Stimulated activated naive B cell treated with anti-CD40 and anti-IgM and Interleukin-4, amounts not matched to agents 10 μg/mL and 1 μg/mL and 100 μg/mL, for 72 hours (primary cell): ENCODE measurements at regions not wholly inside any gene's neighbourhood (a gene's known extent, or its start where the extent isn't known, plus 50 kb on each side); places are given as distances from the start of the nearest gene placed in this dataset.

ENCODE experiments used
- ATAC-seq, 2 donors: fragments of 150-1000 bp; cut with Tn5 transposase; replicated peaks; 2 replicates each; pipeline ENCODE4 v1.10.0; 2021; ENCODE audit warnings: moderate library complexity in 1 of 2
- DNase-seq: peaks from one replicate; pipeline ENCODE4 v3.0.0; 2021
- H3K27ac Mint-ChIP-seq: one replicate; pipeline ENCODE4 v1.8.0; 2022; ENCODE audit warnings: mild to moderate bottlenecking, mixed read lengths
- H3K27me3 Mint-ChIP-seq, 2 donors: one replicate each; pipeline ENCODE4 v1.8.0; 2022; ENCODE audit warnings: mixed read lengths in 2 of 2
- H3K36me3 Mint-ChIP-seq, 2 donors: one replicate each; pipeline ENCODE4 v1.8.0; 2022; ENCODE audit warnings: mixed read lengths in 2 of 2, mild to moderate bottlenecking in 1 of 2
- H3K4me1 Mint-ChIP-seq, 2 donors: one replicate each; pipeline ENCODE4 v1.8.0; 2022; ENCODE audit warnings: mixed read lengths in 2 of 2, mild to moderate bottlenecking in 1 of 2
- H3K4me3 Mint-ChIP-seq, 2 donors: one replicate each; pipeline ENCODE4 v1.8.0; 2022; ENCODE audit warnings: mild to moderate bottlenecking in 2 of 2, mixed read lengths in 2 of 2, moderate library complexity in 1 of 2
- H3K9me3 Mint-ChIP-seq, 2 donors: one replicate each; pipeline ENCODE4 v1.8.0; 2022; ENCODE audit warnings: mixed read lengths in 2 of 2, mild to moderate bottlenecking in 1 of 2

- H3K36me3 Mint-ChIP-seq: peaks cover 10 to 16% of the 10 kb centered on the region in 2 donors
- H3K27ac Mint-ChIP-seq: no peak overlapping the region
- ATAC-seq (no peak), DNase-seq (no peak)
- H3K4me1 Mint-ChIP-seq: peaks cover 21 to 31% of the 10 kb centered on the region in 2 donors
- no peak overlapping the region for H3K4me3 Mint-ChIP-seq
- peaks cover 5% of the 10 kb centered on the region in 2 donors for H3K9me3 Mint-ChIP-seq
- H3K27me3 Mint-ChIP-seq: no peaks in the 10 kb centered on the region
Observed at GRCh38 chr9:4921449-4921848, 63.6 kb upstream of the JAK2 start.

- H3K27ac Mint-ChIP-seq: no peak overlapping the region
- peaks cover 5% of the 10 kb centered on the region in 2 donors for H3K9me3 Mint-ChIP-seq
- H3K36me3 Mint-ChIP-seq: peaks cover 10 to 16% of the 10 kb centered on the region in 2 donors
- no peak overlapping the region for H3K4me3 Mint-ChIP-seq
- DNase-seq (no peak), ATAC-seq (no peak)
- H3K4me1 Mint-ChIP-seq: peaks cover 24 to 38% of the 10 kb centered on the region in 2 donors
- H3K27me3 Mint-ChIP-seq: no peaks in the 10 kb centered on the region
Observed at GRCh38 chr9:4922101-4922500, 63.0 kb upstream of the JAK2 start.

- H3K4me3 Mint-ChIP-seq: no peak overlapping the region
- H3K4me1 Mint-ChIP-seq: peaks cover 26 to 41% of the 10 kb centered on the region in 2 donors
- H3K9me3 Mint-ChIP-seq: peaks cover 5% of the 10 kb centered on the region in 2 donors
- no peak for ATAC-seq
- no peaks in the 10 kb centered on the region for H3K27me3 Mint-ChIP-seq
- no peak for DNase-seq
- H3K27ac Mint-ChIP-seq: no peak overlapping the region
- H3K36me3 Mint-ChIP-seq: peaks cover 10 to 15% of the 10 kb centered on the region in 2 donors
Observed at GRCh38 chr9:4922730-4923129, 62.3 kb upstream of the JAK2 start.

- ATAC-seq (no peak), DNase-seq (no peak)
- Mint-ChIP-seq H3K27ac (no peak overlapping the region), H3K36me3 (peaks cover 10 to 11% of the 10 kb centered on the region in 2 donors), H3K27me3 (no peaks in the 10 kb centered on the region), H3K9me3 (peaks cover 5% of the 10 kb centered on the region in 2 donors), H3K4me3 (no peak overlapping the region), H3K4me1 (peaks cover 26 to 41% of the 10 kb centered on the region in 2 donors)
Observed at GRCh38 chr9:4923141-4923540, 61.9 kb upstream of the JAK2 start.

- H3K36me3 Mint-ChIP-seq: peaks cover 10 to 11% of the 10 kb centered on the region in 2 donors
- no peak for DNase-seq
- no peak overlapping the region for H3K4me3 Mint-ChIP-seq
- no peaks in the 10 kb centered on the region for H3K27me3 Mint-ChIP-seq
- H3K4me1 Mint-ChIP-seq: peaks cover 23 to 41% of the 10 kb centered on the region in 2 donors
- peaks cover 5% of the 10 kb centered on the region in 2 donors for H3K9me3 Mint-ChIP-seq
- H3K27ac Mint-ChIP-seq: peak overlapping the region; percentile 62
- ATAC-seq: peak; percentile 78 to 84
Observed at GRCh38 chr9:4923580-4924544, 61.2 kb upstream of the JAK2 start.

- peaks cover 2 to 7% of the 10 kb centered on the region in 2 donors for H3K36me3 Mint-ChIP-seq
- H3K27me3 Mint-ChIP-seq: no peaks in the 10 kb centered on the region
- H3K4me1 Mint-ChIP-seq: peaks cover 29 to 54% of the 10 kb centered on the region in 2 donors
- H3K4me3 Mint-ChIP-seq: peak overlapping the region; percentile 43 to 48
- H3K27ac Mint-ChIP-seq: peak overlapping the region; percentile 6
- DNase-seq: no peak
- H3K9me3 Mint-ChIP-seq: no peaks in the 10 kb centered on the region
- ATAC-seq: peak; percentile 64 to 67
Observed at GRCh38 chr9:4926239-4926638, 58.8 kb upstream of the JAK2 start.

- ATAC-seq (no peak), DNase-seq (no peak)
- H3K27me3 Mint-ChIP-seq: no peaks in the 10 kb centered on the region
- H3K4me3 Mint-ChIP-seq: peak overlapping the region in 1 of 2 donors; percentile 35
- no peaks in the 10 kb centered on the region for H3K9me3 Mint-ChIP-seq
- peaks cover 29 to 54% of the 10 kb centered on the region in 2 donors for H3K4me1 Mint-ChIP-seq
- peaks cover 0 to 3% of the 10 kb centered on the region in 2 donors for H3K36me3 Mint-ChIP-seq
- peak overlapping the region; percentile 44 for H3K27ac Mint-ChIP-seq
Observed at GRCh38 chr9:4927043-4927471, 58.0 kb upstream of the JAK2 start.

GRCh38 chr9:4927701-4928100 lies 57.4 kb upstream of the JAK2 start:
- H3K4me3 Mint-ChIP-seq: no peak overlapping the region

GRCh38 chr9:4929917-4930316 lies 55.2 kb upstream of the JAK2 start:
- ATAC-seq (no peak), DNase-seq (no peak)
- no peaks in the 10 kb centered on the region for H3K9me3 Mint-ChIP-seq
- H3K4me3 Mint-ChIP-seq: no peak overlapping the region
- H3K27me3 Mint-ChIP-seq: no peaks in the 10 kb centered on the region
- no peak overlapping the region for H3K27ac Mint-ChIP-seq
- peaks cover 0 to 3% of the 10 kb centered on the region in 2 donors for H3K36me3 Mint-ChIP-seq
- peaks cover 18 to 35% of the 10 kb centered on the region in 2 donors for H3K4me1 Mint-ChIP-seq

More at GRCh38 chr9:4927701-4928100, 57.4 kb upstream of the JAK2 start:
- Mint-ChIP-seq H3K36me3 (peaks cover 0 to 3% of the 10 kb centered on the region in 2 donors), H3K4me1 (peaks cover 29 to 54% of the 10 kb centered on the region in 2 donors), H3K27ac (peak overlapping the region; percentile 20), H3K27me3 (no peaks in the 10 kb centered on the region), H3K9me3 (no peaks in the 10 kb centered on the region)
- ATAC-seq (no peak), DNase-seq (no peak)

- H3K4me1 Mint-ChIP-seq: peaks cover 22 to 40% of the 10 kb centered on the region in 2 donors
Observed at GRCh38 chr9:4932681-4933080, 52.4 kb upstream of the JAK2 start.

GRCh38 chr9:4933177-4933576 lies 51.9 kb upstream of the JAK2 start:
- Mint-ChIP-seq H3K27ac (no peak overlapping the region), H3K27me3 (no peaks in the 10 kb centered on the region), H3K4me1 (peaks cover 25 to 45% of the 10 kb centered on the region in 2 donors), H3K9me3 (no peaks in the 10 kb centered on the region), H3K36me3 (peaks cover 0 to 3% of the 10 kb centered on the region in 2 donors), H3K4me3 (no peak overlapping the region)
- DNase-seq (no peak), ATAC-seq (no peak)

More at GRCh38 chr9:4932681-4933080, 52.4 kb upstream of the JAK2 start:
- no peaks in the 10 kb centered on the region for H3K9me3 Mint-ChIP-seq
- H3K27me3 Mint-ChIP-seq: no peaks in the 10 kb centered on the region
- H3K4me3 Mint-ChIP-seq: no peak overlapping the region
- no peak overlapping the region for H3K27ac Mint-ChIP-seq
- peaks cover 0 to 3% of the 10 kb centered on the region in 2 donors for H3K36me3 Mint-ChIP-seq
- ATAC-seq: no peak
- DNase-seq: no peak

GRCh38 chr9:4933861-4934260 lies 51.2 kb upstream of the JAK2 start:
- no peak overlapping the region for H3K27ac Mint-ChIP-seq
- H3K9me3 Mint-ChIP-seq: no peaks in the 10 kb centered on the region
- peaks cover 0 to 3% of the 10 kb centered on the region in 2 donors for H3K36me3 Mint-ChIP-seq
- no peaks in the 10 kb centered on the region for H3K27me3 Mint-ChIP-seq
- peaks cover 31 to 52% of the 10 kb centered on the region in 2 donors for H3K4me1 Mint-ChIP-seq
- ATAC-seq (no peak), DNase-seq (no peak)
- H3K4me3 Mint-ChIP-seq: no peak overlapping the region

GRCh38 chr9:4935001-4935672 lies 49.9 kb upstream of the JAK2 start:
- peaks cover 0 to under 1% of the 10 kb centered on the region in 2 donors for H3K36me3 Mint-ChIP-seq
- H3K4me1 Mint-ChIP-seq: peaks cover 32 to 50% of the 10 kb centered on the region in 2 donors
- ATAC-seq: no peak
- H3K27me3 Mint-ChIP-seq: no peaks in the 10 kb centered on the region
- no peak for DNase-seq
- no peak overlapping the region for H3K4me3 Mint-ChIP-seq
- H3K27ac Mint-ChIP-seq: no peak overlapping the region
- H3K9me3 Mint-ChIP-seq: no peaks in the 10 kb centered on the region
